Activated CD4-positive, alpha-beta T cell treated with anti-CD3 and anti-CD28 coated beads for 1 hour (primary cell): ENCODE measurements at regions not wholly inside any gene's neighbourhood (a gene's known extent, or its start where the extent isn't known, plus 50 kb on each side); places are given as distances from the start of the nearest gene placed in this dataset.
"Not testable (repeated sequence)": the region's sequence is repeated elsewhere in the genome, so short reads cannot be mapped to it uniquely, and the experiment has no call there.

Source experiments
- DNase-seq: peaks from one replicate; pipeline ENCODE4 v3.0.0-alpha.2; 2020

- DNase-seq, result no peak
These were observed 427.3 kb downstream of the BTG1 start for GRCh38 chr12:91718326-91718725.

- DNase-seq, result no peak
These were observed 427.8 kb downstream of the BTG1 start for GRCh38 chr12:91717804-91718203.

DNA sequence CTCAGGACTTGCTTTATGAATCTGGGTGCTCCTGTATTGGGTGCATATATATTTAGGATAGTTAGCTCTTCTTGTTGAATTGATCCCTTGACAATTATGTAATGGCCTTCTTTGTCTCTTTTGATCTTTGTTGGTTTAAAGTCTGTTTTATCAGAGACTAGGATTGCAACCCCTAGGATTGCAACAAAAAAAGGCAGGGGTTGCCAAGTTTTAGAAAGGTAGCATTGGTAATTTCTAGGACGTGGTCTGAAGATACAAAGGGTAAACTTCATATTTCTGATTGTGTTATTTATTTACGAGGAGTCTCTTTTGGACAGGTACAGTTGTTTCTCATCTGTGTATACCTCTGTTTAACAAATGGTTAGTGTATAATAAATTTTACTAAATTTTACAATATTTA, 433.7 kb downstream of the BTG1 start:
- not testable (repeated sequence) for DNase-seq

- DNase-seq, result no peak
These were observed 439.2 kb downstream of the BTG1 start for GRCh38 chr12:91706466-91706865.

GRCh38 chr12:91704446-91704845, 441.2 kb downstream of the BTG1 start:
- DNase-seq, result no peak

GRCh38 chr12:91703491-91704283, 442.0 kb downstream of the BTG1 start:
- no peak for DNase-seq

GRCh38 chr12:91702843-91703425, 442.7 kb downstream of the BTG1 start:
- DNase-seq, result no peak

- no peak for DNase-seq
These were observed 449.7 kb downstream of the BTG1 start for GRCh38 chr12:91695964-91696363.

DNA sequence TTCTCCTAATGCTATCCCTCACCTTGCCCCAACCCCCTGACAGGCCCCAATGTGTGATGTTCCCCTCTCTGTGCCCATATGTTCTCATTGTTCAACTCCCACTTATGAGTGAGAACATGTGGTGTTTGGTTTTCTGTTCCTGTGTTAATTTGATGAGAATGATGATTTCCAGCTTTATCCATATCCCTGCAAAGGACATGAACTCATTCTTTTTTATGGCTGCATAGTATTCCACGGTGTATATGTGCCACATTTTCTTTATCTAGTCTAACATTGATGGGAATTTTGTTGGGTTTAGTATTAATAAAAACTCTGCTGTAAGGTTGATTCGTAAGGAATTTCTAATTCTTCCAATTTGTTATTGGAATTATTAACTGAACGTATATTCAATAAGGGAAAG, 450.2 kb downstream of the BTG1 start:
- not testable (repeated sequence) for DNase-seq

- DNase-seq, result no peak
These were observed 455.1 kb downstream of the BTG1 start for GRCh38 chr12:91690531-91690930.

DNA sequence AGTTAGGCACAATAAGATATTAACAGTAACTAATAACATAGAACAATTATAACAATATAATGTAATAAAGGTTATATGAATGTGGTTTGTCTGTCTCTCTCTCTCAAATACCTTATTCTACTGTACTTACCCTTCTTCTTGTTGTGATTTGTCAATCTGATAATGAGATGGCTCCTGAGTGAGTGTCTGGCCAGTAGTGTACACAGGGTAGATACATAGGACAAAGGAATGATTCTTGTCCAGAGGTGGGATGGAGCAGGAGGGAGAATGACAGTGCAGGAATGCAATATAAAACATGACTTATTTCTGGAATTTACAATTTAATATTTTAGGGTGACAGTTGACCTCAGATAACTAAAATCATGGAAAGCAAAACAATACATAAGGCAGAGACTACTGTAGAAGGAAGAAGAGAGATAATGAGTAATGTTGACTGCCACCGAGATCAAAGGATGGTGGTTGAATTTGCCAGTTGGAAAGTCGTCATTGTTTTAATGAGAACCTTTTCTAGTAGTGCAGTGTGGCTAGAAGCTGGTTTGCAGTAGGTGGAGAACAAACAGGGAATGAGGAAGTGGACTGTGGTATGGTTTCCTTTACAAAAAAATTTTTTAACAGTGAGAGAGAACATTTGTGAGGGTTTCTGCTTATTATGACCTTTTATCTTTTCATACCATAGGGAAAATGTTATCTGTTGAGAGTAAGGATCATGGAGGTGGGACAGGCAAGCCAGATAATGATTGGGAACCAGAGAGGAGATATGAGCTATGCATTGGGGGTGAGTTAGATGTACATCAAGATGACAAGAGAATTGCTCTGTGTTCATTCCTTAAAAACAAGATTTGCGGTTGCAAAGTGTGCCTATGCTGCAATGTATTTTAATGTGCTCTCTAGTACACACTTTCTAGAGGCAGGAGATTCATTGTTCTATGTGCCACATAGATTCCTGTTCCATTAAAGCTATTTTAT, 458.3 kb downstream of the BTG1 start:
- no peak for DNase-seq

GRCh38 chr12:91685917-91686316, 459.7 kb downstream of the BTG1 start:
- no peak for DNase-seq

- DNase-seq, result no peak
These were observed 463.9 kb downstream of the BTG1 start for GRCh38 chr12:91681751-91682150.

DNA sequence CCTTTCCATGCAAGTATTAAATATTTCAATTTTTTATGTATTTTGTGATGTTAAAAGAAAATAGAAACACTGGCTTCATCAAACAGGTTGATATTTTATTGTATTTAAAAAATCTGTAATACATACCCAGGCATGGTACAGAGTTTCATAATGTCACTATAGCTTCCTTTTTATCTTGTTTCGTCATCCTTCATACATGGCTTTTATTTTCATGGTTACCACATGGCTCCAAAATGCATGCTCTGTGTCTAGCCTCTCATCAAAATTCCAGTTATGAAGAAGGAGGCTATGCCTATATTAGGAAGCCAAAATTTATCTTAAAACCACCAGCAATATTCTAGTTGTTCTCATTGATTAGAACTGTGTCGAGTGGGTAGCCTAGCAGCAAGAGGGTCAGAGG, 464.8 kb downstream of the BTG1 start:
- DNase-seq, result no peak

DNA sequence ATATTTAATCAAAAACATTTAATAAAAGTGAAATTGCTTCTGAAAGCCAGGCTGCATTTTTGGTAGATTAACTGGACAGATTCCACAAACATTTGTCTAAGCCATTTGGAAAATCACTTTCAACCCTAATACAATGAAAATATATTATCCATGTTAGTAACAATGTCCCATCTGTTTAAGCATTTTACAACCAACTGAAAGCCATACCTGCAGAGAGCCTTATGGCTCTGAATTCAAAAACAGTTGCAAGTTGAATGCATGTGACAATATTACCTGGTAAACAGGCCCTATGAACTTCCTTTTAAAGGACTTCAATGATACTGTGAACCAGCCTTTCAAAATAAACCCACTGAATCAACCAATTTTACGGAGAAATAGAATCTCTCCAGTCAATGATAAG, 468.1 kb downstream of the BTG1 start:
- no peak for DNase-seq

- no peak for DNase-seq
These were observed 470.2 kb downstream of the BTG1 start for GRCh38 chr12:91675401-91675800.

DNA sequence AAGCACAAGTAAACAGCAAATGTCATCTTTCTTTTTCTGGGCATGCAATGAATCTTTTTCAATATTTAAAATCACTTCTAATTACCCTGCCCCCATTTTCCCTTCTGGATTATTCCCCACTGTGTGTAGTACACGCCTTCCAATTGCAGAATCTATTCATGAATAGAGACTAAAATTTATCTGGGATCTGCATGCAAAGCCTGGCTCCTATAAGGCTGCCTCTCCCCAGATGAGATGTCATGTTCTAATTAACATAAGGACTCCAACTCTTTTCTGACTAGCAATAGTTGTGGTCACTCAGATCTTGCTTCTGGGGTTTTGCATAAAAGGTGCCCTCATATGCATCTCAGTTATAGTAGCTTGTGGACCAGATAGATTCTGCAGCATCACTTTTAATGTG, 473.5 kb downstream of the BTG1 start:
- DNase-seq, result no peak

DNA sequence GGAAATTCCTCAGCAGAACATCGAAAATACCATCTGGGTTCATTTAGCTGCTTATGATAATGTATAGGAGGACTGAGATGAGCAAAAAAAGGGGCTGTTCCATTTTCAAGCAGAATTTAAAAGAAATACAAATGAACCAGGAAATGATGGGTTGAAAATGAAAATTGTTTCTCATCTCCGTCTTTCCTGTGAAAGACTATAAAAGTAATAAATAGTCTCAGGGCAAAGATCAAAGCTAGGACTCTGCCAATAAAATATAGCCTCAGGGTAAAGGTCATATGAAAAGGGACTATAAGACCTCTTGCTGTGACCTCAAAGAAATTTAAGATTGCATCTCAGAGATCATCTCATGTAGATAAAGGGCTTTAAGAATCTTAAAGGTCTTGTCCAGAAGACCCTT, 478.0 kb downstream of the BTG1 start:
- no peak for DNase-seq

GRCh38 chr12:91663744-91664143, 481.1 kb upstream of the DCN start:
- no peak for DNase-seq

DNA sequence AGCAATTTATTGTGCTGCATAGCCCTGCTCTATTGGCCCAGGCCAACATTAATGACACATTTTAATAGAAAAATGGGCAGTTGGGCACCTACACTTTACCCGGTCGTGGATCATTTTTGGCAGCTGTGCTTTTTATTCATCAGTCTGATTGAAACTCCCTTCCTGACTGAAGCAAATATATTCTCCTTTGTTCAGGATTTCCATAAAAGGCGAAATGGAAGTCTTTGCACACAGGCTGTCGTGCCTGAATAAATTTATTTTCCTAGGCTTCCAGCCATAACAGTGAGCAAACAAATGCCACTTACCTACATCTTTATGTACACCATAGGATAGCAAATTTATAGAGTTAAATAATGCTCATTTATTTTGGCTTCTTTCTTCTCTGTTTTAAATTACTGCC, 480.7 kb upstream of the DCN start:
- no peak for DNase-seq

DNA sequence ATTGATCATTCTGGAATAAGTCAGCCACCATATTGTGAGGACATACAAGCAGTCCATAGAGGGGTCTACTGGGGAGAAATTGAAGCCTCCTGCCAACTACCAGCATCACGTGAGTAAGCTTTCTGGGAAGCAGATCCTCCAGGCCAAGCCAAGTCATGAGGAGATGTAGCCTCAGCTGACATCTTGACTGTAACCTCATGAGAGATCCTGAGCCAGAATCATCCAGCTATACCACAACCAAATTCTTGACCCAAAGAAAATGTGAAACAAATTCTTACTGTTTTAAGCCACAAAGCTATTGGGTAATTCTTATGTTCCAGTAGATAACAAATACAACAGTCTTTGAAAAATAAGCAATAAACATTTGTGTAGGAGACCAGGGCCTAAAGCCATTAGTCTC, 479.4 kb upstream of the DCN start:
- DNase-seq, result no peak

GRCh38 chr12:91657032-91657431, 474.4 kb upstream of the DCN start:
- no peak for DNase-seq

- no peak for DNase-seq
These were observed 473.3 kb upstream of the DCN start for GRCh38 chr12:91655966-91656365.

GRCh38 chr12:91654087-91654486, 471.5 kb upstream of the DCN start:
- no peak for DNase-seq
